ENCODE measurements at regions not wholly inside any gene's neighbourhood (a gene's known extent, or its start where the extent isn't known, plus 50 kb on each side); places are given as distances from the start of the nearest gene placed in this dataset.

DNA sequence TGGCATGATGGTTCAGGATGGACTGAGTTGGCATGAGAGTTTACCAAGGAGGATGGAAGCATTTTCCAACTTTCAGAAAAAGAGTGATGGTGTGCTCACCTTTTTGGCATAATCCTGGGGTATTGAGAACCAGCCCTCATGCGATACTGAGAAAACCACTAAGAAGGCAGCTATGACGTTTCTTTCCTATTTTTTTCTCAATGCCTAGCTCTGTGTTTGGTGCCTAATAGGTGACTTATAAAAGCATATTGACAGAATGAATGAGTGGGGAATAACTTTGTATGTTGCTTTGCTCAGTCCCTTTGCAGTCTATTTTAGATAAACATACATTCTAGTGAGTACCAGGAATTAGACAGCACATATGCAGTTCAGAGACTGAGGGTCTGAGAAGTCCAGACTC is 816.3 kb downstream of the DHX35 start:
- Histone ChIP-seq H3K27ac (ENCODE audit: low read depth, low read length, poor library complexity, severe bottlenecking) (no peak overlapping the region), H3K36me3 (ENCODE audit: insufficient read depth, low read length) (no peaks in the 10 kb centered on the region), H3K79me2 (ENCODE audit: insufficient read depth, low read length) (no peaks in the 10 kb centered on the region), H2AFZ (ENCODE audit: low read length) (no peak overlapping the region), H3F3A (ENCODE audit: insufficient read depth, low read length) (no peaks in the 10 kb centered on the region), H3K27me3 (ENCODE audit: insufficient read depth, low read length) (no peaks in the 10 kb centered on the region), H3K4me1 (ENCODE audit: insufficient read depth, low read length, severe bottlenecking) (no peaks in the 10 kb centered on the region), H3K9me3 (ENCODE audit: low read length) (no peaks in the 10 kb centered on the region), H4K20me1 (ENCODE audit: insufficient read depth, low read length) (no peaks in the 10 kb centered on the region), H3K4me2 (ENCODE audit: low read length) (no peak overlapping the region), H3K9me2 (ENCODE audit: low read depth, low read length) (no peaks in the 10 kb centered on the region), H3K9ac (ENCODE audit: low read length) (no peak overlapping the region), H3K4me3 (ENCODE audit: low read depth, low read length, poor library complexity, severe bottlenecking) (no peak overlapping the region)
- no peak for TF ChIP-seq CTCF (IDR thresholded peaks at IDR 0.05; ENCODE audit: low read length)

GRCh38 chr20:39777610-39778009 is 815.5 kb downstream of the DHX35 start:
- TF ChIP-seq CTCF (IDR thresholded peaks at IDR 0.05; ENCODE audit: low read length) (no peak), EZH2 (IDR thresholded peaks at IDR 0.05; ENCODE audit: borderline replicate concordance, low read length) (no peak)

GRCh38 chr20:39775110-39775509 is 813.0 kb downstream of the DHX35 start:
- Histone ChIP-seq H4K20me1 (ENCODE audit: insufficient read depth, low read length) (no peaks in the 10 kb centered on the region), H3K9me3 (ENCODE audit: low read length) (no peaks in the 10 kb centered on the region), H3K27ac (ENCODE audit: low read depth, low read length, poor library complexity, severe bottlenecking) (no peak overlapping the region), H2AFZ (ENCODE audit: low read length) (no peak overlapping the region), H3K27me3 (ENCODE audit: insufficient read depth, low read length) (no peaks in the 10 kb centered on the region), H3F3A (ENCODE audit: insufficient read depth, low read length) (no peaks in the 10 kb centered on the region), H3K36me3 (ENCODE audit: insufficient read depth, low read length) (no peaks in the 10 kb centered on the region), H3K9ac (ENCODE audit: low read length) (no peak overlapping the region), H3K4me2 (ENCODE audit: low read length) (no peak overlapping the region), H3K9me2 (ENCODE audit: low read depth, low read length) (no peaks in the 10 kb centered on the region), H3K4me3 (ENCODE audit: low read depth, low read length, poor library complexity, severe bottlenecking) (no peak overlapping the region), H3K4me1 (ENCODE audit: insufficient read depth, low read length, severe bottlenecking) (no peaks in the 10 kb centered on the region), H3K79me2 (ENCODE audit: insufficient read depth, low read length) (no peaks in the 10 kb centered on the region)
- TF ChIP-seq CTCF (IDR thresholded peaks at IDR 0.05; ENCODE audit: low read length) (no peak), EZH2 (IDR thresholded peaks at IDR 0.05; ENCODE audit: borderline replicate concordance, low read length) (no peak)

More at GRCh38 chr20:39777610-39778009, 815.5 kb downstream of the DHX35 start:
- Histone ChIP-seq H3K27me3 (ENCODE audit: insufficient read depth, low read length) (no peaks in the 10 kb centered on the region), H3K4me2 (ENCODE audit: low read length) (no peak overlapping the region), H3K4me3 (ENCODE audit: low read depth, low read length, poor library complexity, severe bottlenecking) (no peak overlapping the region), H4K20me1 (ENCODE audit: insufficient read depth, low read length) (no peaks in the 10 kb centered on the region), H2AFZ (ENCODE audit: low read length) (no peak overlapping the region), H3K9me2 (ENCODE audit: low read depth, low read length) (no peaks in the 10 kb centered on the region), H3K27ac (ENCODE audit: low read depth, low read length, poor library complexity, severe bottlenecking) (no peak overlapping the region), H3K4me1 (ENCODE audit: insufficient read depth, low read length, severe bottlenecking) (no peaks in the 10 kb centered on the region), H3K9ac (ENCODE audit: low read length) (no peak overlapping the region), H3K36me3 (ENCODE audit: insufficient read depth, low read length) (no peaks in the 10 kb centered on the region), H3F3A (ENCODE audit: insufficient read depth, low read length) (no peaks in the 10 kb centered on the region), H3K79me2 (ENCODE audit: insufficient read depth, low read length) (no peaks in the 10 kb centered on the region), H3K9me3 (ENCODE audit: low read length) (no peaks in the 10 kb centered on the region)
